GM18861 (cell line): ENCODE measurements at regions not wholly inside any gene's neighbourhood (a gene's known extent, or its start where the extent isn't known, plus 50 kb on each side); places are given as distances from the start of the nearest gene placed in this dataset.

Experiments
- ATAC-seq: cut with Tn5 transposase; IDR thresholded peaks from one replicate; pipeline ENCODE4 v1.9.1; 2021; ENCODE audit not compliant: unreplicated experiment

GRCh38 chr5:106171708-106172107 is 1499.0 kb downstream of the EFNA5 start:
- ATAC-seq, result no peak

GRCh38 chr5:106171132-106171531 is 1499.6 kb downstream of the EFNA5 start:
- ATAC-seq, result no peak

GRCh38 chr5:106167766-106168165 is 1503.0 kb downstream of the EFNA5 start:
- no peak for ATAC-seq

DNA sequence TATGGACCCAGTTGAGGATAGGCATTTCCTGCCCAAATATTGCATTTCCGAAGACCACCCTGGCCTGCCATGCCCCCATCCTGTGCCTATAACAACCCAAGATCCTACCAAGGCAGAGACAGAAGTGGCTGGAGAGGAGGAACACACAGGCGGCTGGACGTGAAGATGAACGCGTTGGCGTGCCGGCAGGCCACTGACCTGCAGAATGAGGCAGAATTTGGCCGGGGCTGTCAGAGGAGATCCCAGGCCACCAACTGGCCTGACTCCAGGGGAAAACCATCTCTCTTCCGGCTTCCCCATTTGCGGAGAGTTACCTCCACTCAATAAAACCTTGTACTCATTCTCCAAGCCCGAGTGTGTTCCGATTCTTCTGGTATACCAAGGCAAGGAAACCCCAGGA is 1507.5 kb downstream of the EFNA5 start:
- no peak for ATAC-seq

DNA sequence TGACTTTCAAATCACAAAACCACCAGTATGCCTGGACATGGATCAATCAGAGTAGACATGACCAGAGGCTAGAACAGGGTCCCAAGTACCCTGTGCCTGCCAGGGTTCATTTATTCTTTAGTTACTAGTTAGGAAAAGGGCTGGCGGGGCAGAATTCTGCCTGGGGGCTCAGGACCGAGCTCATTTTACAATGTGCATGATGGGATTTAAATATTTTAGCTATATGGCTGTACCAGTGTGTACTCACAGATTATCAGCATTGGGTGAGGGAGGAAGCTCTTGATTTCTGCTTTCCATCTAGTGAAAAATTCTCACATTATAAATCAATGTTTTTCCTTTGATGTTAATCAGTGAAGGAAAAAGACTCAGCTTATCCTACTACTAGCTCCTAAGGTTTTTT is 1511.1 kb downstream of the EFNA5 start:
- ATAC-seq, result no peak

DNA sequence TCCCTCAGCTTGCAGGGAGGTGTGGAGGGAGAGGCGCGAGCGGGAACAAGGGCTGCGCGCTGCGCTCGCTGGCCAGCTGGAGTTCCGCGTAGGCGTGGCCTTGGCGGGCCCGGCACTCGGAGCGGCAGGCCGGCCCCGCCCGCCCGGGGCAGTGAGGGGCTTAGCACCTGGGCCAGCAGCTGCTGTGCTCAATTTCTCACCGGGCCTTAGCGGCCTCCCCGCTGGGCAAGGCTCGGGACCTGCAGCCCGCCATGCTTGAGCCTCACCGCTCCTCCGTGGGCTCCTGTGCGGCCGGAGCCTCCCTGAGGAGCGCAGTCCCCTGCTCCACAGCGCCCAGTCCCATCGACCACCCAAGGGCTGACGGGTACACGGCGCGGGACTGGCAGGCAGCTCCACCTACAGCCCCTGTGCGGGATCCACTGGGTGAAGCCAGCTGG is 1516.4 kb downstream of the EFNA5 start:
- no peak for ATAC-seq

DNA sequence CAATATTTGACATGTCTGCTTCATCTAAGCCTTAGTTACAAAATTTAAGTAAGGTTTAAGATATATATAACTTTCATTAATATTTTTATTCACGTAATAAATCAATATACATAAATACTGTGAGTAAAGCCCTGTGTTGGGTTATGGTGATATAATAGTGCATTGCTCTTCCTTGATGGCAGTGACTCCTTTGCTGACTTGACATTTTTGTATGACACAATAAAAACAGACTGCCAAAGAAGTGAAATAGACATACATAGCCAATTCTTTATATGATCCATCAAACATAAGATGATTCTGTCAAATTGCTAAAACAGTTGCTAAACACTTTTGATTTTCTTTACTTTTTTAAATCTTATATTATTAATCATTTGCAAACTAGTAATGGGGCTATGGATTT is 1518.2 kb downstream of the EFNA5 start:
- no peak for ATAC-seq

DNA sequence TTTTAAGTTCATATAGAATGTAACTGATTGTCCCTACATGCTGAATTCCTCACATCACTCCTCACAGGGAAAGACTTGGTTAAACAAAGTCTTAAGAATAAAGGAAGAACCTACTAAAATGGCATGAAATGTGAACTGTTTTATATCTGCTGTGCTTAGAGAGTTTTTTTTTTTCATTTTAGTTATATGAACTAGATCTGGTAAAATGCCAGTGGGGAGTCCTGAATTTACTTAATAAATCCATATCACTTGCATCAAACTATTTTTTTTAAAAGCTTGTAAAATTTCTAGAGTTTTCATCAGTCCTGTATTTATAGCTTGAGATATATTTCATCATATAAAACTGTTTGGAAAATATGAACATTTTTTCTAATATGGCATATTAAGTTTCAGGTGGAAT is 1528.6 kb downstream of the EFNA5 start:
- no peak for ATAC-seq

GRCh38 chr5:106140101-106140500 is 1530.6 kb downstream of the EFNA5 start:
- no peak for ATAC-seq

DNA sequence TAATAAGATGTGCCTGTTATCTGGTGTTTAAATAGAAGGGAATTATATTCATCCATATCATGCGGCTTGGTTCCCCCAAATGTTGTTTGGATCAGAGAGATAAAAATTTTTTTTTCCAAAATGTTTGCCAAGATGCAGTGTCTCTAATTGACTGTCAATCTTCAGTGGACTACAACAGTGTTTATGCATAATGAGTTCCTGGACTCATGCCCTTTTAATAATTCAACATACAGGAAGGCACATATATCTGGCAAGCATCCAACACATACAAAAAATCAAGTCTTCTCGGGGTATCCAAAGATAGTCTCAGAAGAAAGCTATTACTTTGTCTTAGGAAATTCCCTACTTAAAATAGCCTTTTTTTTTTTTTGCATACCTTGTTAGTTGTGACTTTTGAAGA is 1534.7 kb downstream of the EFNA5 start:
- ATAC-seq, result no peak

DNA sequence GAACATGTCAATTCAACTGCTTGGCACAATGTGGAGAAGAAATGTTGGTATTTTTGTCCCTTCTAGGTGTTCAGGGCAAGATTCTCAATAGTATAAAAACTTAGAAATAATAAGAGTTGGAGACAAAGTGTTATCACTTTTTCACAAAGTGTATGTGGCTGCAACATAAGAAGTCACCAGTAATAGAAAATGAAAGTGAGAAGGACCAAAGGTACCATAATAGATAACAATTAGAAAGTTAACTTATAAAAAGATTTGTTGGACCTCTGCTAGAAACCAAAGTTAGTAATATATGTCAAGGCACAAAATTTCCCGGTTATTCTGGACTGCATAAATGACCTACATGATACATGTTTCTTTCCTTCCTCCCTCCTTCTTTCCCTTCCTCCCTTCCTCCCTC is 1535.3 kb downstream of the EFNA5 start:
- no peak for ATAC-seq

DNA sequence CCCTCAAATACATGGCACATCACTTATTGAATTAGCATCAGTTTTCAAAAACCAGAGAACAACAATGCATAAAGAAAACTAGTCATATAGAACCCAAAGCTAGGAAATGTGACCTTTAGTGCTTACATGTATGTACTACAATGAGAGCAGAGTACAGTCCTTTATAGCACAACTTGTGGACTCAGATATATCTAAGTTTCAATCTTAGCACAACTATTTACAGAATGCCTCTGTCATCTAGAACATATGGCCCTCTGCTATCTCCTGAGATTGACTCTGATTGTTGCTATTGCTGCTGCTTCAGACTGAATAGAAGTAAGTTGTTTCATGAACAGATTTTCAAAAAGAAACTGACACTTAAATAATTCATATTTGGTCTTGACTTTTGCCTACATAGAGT is 1536.2 kb downstream of the EFNA5 start:
- no peak for ATAC-seq

GRCh38 chr5:106127985-106128384 is 1542.8 kb downstream of the EFNA5 start:
- ATAC-seq, result peak; percentile 77

GRCh38 chr5:106127341-106127781 is 1543.4 kb downstream of the EFNA5 start:
- ATAC-seq, result no peak

DNA sequence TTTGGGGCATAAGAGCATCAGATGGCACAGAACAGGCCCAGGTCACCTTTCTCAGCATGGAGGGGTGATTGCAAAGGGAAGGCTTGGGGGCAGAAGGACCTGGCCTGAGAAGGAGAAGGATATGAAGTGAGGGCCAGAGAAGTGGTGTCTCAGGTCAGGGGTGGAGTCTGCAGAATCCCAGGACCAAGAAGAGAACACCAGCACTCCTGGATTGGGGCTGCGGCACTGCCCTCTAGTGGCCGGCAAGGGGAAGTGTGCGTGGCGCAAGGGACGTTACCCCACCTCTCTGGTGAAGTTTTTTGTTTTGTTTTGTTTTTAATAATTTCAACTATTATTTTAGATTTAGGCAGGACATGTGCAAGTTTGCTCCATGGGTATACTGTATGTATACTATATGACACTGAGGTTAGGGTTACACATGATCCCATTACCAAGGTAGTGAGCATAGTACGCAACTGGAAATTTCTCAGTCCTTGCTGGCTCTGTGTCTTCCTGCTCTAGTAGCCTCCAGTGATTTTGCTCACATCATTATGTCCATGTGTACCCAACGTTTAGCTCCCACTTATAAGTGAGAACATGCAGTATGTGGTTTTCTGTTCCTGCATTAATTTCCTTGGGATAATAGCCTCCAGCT is 1548.6 kb downstream of the EFNA5 start:
- peak; percentile 70 for ATAC-seq

- no peak for ATAC-seq
Observed at GRCh38 chr5:106116682-106117081, 1554.1 kb downstream of the EFNA5 start.

- ATAC-seq, result no peak
Observed at GRCh38 chr5:106113922-106114321, 1556.8 kb downstream of the EFNA5 start.

DNA sequence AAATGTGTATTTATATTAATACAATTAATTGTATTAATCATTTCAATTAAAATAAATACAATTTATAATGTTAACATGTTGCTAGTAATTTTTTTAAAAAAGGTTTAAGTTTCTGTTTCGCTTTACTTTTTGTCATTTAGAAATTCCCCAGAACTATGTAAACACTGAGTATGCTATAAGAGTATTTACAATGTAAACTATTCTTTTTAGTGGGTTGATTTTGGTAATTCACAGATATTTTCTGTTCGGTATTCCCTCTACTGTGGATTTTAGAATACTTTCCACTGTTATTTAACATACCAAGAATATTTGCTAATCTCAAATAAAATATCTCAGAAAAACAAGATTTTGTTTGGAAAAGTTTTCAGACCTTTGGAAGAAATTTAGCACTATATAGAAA is 1564.4 kb downstream of the EFNA5 start:
- ATAC-seq, result no peak

DNA sequence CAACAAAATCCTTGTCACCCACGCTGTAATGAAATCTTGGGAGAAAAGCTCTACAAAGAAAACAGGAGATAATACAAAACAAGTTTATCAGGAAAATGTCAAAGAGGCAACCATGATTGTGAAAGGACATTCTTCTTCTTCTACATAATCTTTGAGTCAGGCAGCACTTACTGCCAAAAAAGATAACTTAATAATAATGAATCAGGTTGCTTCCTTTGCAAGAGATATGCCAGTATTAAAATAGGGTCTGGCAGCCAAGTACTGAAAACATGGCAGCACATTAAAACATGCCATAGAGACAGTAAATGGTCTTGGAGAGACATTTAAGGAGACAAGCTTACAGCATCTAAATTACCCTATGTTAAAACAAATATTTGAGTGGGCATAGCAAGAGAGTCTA is 1573.4 kb downstream of the EFNA5 start:
- no peak for ATAC-seq

- ATAC-seq, result no peak
Observed at GRCh38 chr5:106094839-106095238, 1575.9 kb downstream of the EFNA5 start.

- no peak for ATAC-seq
Observed at GRCh38 chr5:106094204-106094607, 1576.5 kb downstream of the EFNA5 start.

DNA sequence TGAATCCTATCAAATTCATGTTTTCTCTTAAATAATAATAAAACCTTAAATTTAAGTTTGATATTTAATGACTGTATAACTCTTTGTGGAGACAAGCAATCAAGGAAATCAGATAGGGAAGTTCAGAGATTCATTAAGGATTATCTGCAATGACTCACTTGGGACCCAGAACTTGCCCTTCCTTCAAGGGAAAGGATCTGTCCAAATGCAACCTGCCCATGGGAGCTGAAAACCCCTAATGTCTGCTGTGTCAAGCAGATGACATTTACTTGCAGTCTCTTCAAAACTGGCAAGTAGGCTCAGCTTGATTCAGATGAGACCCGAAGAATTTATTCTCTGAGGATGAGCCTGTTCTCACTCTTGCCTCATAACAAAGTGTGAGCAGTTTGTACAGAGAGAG is 1577.6 kb downstream of the EFNA5 start:
- no peak for ATAC-seq

GRCh38 chr5:106092455-106092854 is 1578.3 kb downstream of the EFNA5 start:
- no peak for ATAC-seq
